Fibroblast of skin of back (primary cell): ENCODE measurements at regions not wholly inside any gene's neighbourhood (a gene's known extent, or its start where the extent isn't known, plus 50 kb on each side); places are given as distances from the start of the nearest gene placed in this dataset.

Source experiments
- DNase-seq: peaks from one replicate; pipeline ENCODE4 v3.0.0-alpha.2; 2013

DNA sequence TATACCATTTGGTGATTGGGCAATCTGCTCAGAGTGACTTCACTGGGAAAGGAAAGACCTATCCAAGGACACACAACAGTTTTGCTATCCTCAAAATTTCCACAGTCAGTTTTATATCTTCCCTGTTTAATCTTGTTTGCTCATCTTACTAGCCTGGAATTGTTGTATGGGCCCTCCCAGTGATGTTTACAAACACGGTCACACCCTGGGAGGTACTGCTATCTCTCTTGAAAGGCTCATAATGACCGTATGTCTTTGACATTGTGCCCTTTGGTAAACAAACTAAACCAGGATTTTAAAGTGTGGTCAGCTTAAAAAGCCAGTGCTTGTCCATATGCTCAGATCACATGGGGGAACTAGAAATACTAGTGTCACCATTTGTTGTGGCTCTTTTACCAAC, 277.0 kb downstream of the CDH2 start:
- DNase-seq, result no peak

DNA sequence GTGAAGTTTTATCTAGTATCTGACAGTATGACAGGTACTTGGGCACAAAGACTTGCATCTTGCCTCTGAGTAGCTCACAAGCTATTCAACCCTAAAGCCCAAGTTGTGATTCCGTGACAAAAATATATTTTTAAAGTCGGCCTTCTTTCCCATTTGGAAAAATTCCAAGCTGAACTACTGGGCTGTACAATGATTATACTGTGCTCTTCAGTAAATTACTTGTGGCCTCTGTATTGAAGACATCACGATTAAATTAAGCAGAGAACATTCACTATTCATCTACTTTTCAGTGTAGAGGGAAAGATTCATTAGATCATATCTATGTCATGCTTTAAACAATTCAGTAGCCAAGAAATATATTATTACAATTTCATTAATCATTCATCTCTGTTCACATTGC, 282.2 kb downstream of the CDH2 start:
- DNase-seq, result no peak

DNA sequence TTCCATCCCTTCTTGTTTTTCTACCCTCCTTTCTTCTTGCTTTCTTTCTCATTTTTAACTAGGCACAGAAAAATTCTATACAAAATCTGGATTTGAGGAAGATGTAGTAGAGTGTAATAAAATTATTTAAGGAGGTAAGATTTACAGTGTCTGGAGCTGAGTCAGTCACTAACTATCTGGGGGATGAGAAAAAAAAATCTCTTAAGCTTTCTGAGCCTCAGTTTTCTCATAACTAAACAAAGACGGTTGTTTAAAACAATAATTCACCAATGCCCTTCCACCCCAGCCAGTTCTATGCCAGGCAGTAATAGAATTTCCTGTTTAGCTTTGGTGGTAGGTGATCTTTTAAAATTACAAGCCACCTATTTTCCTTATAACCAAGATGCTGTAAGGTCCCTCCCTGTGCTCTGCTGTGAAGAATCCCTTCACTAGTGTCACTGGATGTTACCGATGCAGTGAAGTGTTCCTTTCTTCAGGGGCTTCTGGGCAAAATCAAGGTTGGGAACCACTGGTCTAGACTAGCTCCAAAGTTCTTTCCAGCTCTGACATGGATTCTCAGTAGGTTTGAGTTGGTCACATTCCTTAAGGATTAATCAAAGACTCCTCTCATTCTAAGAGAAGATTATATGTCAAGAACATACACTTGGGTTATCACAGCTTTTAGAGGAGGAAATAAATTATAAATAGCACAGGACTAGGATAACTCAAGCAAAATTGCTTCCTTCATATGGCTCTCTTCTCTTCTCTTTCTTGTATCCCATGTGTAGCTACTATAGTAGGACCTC, 289.0 kb downstream of the CDH2 start:
- peak; percentile 81 for DNase-seq

DNA sequence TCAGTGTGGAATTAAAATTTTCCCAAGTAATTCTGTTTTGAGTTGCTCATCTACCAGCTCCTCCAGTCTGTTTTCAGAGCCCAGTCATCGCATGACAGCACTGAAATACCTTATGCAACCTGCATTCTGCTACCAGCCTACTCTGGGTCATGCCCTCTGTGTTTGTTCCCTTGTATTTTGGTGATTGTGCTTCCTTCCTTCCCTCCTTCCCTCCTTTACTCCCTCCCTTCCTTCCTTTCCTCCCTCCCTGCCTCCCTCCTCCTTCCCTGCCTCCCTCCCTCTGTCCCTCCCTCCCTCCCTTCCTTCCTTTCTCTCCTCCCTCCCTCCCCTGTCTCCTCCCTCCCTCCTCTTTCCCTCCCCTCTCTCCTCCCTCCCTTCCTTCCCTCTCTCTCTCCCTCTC, 289.6 kb downstream of the CDH2 start:
- DNase-seq, result peak; percentile 49

DNA sequence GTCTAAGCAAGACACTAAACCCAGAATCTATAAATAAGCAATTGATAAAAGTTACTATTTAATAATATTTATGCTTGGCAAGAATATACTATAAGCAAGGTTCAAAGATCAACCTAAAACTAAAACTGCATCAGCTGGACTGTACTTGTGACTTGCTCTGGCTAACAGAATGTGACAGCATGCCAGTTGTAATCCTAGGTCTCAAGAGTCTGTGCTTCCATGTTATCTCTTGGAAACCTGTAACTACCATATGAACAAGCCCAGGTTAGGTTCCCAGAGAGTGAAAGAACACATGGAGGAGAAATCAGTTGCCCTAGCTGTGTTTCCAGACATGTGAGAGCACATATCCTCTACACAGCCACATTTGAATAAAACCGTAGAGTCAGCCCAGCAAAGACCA, 297.4 kb downstream of the CDH2 start:
- DNase-seq, result no peak

DNA sequence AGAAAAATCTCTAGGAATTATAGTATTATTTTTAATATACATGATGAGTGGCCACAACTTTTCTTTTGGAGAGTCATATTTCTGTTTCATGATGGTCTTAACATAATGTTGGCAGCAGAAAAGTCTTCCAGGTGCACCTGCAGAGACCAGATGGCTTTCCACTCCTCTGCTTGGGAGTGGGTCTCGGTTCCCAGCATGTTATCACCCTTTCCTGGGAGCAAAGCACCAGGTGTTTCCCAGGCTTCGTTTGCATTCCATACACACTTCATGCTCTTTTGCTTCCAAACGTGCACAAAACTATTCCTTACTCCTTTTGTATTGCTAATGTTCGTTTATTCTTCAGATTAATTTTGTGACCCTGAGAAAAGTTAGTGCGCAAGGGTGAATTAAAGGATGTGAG, 305.2 kb downstream of the CDH2 start:
- DNase-seq, result no peak

DNA sequence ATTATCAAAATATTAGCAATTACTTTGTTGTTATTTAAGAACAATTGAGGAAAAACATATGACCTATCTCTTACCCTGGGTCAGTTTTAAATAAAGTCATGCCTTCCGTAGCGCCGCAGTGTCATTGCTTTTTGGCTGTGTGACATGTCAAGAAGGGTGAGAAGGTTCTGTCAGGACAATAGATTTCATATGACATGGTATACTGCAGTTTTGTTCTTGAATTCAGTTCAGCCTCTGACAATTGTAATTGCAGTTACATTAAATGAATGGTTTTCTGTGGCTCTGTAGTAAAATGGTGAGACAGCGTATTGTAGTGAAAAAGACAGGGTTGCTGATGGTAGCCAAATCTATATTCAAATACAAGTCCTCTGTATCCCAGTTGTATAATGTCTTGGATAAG, 307.2 kb downstream of the CDH2 start:
- no peak for DNase-seq

DNA sequence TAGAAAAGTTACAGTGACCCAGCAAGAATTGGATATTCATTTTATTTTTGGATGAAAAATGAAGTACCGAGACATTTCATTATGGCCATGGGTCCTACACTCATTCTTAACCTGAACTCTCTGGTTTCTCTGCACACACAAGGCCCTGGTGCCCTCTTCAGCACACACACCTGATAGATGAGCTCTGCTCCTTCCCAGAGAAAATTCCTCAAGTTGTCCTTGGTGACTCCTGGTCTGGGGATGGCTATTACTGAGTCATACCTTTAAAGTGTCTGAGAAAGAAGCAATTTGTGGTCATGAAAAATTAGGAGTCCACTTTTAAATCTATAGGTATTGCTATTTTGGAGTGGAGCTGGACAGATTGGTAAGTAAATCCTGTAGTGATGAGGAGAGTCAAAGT, 311.5 kb downstream of the CDH2 start:
- DNase-seq, result no peak

DNA sequence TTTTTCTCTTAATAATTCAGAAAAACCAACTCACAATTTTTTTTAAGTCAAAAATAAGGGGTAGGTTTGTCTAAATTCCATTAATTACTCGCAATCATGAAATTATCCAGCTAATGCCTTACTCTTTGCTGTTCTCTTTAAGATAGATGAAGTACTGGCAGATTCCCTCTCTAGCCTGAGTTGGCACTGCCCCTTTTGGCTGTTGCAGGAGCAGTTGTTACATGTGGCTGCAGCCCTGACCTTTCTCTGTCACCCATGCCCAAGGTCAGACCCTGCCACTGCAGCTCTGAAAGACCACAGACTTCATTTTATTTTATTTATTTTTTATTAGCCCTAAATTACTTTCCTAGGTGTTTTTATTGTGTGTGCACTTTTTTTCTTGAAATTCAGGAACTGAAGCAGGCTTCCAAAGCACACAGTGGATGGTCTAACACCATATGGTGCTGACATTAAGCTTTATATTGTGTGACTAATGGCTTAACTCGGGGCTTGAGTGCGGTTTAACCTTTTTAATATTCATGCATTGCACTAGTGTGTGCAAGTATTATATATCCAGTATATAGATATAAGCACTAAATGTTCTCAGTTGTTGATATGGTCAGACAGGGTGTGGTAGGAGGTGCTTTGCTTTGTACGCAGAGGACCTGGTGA, 313.0 kb downstream of the CDH2 start:
- no peak for DNase-seq

DNA sequence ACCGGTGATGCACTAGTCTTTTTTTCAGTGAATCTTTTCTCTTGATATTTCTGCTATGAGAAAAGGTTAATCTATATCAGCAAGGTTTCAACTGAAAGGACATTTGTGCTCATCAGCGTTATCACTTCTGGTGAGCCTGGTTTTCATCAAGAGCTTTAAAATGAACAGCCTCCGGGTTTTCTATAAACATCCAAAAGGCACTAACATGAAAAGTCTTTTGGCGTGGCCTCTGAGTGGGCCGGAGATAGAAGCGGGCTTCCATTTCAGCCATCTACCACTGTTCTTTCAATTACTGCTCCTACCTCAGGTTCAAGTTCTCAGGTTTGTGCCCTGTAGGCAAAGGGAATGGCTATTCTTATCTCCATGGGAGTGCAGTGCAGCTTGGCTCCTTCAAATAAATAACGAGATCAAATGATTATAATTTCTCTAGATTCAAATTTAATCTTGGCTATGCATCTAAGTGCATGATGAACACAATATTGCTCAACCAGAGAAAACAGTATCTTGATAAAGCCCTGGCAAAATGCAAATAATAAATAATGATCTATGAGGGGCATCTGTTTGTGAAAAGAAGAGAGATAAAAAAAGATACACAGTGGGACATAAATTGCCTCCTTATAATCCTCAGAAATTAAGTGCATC, 314.8 kb downstream of the CDH2 start:
- no peak for DNase-seq

DNA sequence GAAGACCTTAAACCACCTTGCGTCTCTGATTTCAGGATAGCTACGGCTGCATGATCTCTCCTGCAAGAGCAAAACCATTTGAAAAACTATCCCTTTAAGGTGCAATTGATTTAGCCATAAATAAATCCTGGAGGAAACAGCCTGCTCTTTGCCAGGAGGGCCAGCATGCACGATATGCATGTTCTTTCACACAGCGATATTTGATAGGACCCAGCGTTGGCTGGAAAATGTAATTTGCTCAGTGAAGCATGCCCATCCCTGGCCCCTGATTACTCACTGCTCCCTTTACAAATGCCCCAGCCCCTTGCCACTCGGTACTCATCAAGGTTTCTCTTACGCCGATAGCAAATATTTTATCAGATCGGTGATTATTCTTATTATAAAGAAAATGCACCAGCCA, 315.4 kb downstream of the CDH2 start:
- no peak for DNase-seq

DNA sequence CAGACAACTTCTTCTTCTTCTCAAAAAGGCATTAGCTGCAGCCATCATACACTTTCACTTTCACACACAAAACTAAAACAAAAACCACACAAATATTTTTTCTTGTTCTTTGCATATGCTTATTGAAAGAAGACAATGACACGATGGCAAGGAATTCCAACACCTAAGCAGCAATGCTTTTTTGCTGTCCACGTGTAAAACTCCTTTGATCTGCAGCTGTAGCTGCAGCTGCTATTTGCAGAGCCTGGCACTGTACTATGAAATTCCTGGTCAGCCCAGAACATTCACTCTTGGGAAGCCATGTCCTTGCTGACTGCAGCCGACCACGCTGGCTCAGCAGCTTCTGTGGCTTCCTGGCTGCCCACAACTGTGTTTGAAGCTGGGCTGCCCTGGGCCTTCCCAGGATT, 316.2 kb downstream of the CDH2 start:
- peak; percentile 19 for DNase-seq

DNA sequence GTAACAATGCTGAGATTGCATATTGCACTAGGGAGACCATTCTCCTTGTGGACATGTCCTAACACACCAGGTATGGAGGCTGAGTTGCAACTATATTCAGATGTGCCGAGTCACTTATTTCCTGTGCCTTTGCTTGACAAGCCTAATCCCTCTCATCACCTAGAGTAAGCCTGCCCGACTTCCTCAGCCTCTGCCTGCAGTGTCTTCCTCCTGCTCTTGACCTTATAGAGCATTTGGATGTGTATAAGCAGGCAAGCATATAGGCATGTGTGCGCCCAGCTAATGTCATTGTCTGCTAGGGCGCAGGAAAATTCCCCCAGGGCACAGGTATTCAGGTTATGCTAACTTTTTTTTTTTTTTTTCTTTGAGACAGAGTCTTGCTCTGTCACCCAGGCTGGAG, 316.9 kb downstream of the CDH2 start:
- no peak for DNase-seq

DNA sequence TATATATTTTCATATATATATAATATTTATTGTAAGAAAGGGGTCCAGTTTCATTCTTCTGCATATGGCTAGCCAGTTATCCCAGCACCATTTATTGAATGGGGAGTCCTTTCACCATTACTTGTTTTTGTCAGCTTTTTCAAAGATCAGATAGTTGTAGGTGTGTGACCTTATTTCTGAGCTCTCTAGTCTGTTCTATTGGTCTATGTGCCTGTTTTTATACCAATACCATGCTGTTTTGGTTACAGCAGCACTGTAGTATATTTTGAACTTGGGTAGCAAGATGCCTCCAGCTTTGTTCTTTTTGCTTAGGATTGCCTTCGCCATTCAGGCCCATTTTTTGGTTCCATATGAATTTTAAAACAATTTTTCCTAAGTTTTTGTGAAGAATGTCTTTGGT, 320.1 kb downstream of the CDH2 start:
- DNase-seq, result no peak

DNA sequence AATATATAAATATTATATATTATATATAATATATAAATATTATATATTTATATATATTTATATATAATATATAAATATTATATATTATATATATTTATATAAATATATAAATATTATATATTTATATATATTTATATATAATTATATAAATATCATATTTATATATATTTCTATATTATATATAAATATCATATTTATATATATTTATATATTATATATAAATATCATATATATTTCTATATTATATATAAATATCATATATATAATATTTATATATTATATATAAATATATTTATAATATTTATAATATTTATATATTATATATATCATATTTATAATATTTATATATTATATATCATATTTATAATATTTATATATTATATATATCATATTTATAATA, 321.4 kb downstream of the CDH2 start:
- DNase-seq, result no peak

DNA sequence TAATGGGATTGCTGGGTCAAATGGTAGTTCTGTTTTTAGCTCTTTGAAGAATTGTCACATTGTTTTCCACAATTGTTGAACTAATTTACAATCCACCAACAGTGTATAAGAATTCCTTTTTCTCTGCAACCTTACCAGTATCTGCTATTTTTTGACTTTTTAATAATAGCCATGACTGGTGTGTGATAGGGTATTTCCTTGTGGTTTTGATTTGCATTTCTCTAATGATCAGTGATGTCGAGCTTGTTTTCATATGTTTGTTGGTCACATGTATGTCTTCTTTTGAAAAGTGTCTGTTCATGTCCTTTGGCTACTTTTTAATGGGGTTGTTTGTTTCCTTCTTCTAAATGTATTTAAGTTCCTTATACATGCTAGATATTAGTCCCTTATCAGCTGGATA, 322.3 kb downstream of the CDH2 start:
- DNase-seq, result no peak

DNA sequence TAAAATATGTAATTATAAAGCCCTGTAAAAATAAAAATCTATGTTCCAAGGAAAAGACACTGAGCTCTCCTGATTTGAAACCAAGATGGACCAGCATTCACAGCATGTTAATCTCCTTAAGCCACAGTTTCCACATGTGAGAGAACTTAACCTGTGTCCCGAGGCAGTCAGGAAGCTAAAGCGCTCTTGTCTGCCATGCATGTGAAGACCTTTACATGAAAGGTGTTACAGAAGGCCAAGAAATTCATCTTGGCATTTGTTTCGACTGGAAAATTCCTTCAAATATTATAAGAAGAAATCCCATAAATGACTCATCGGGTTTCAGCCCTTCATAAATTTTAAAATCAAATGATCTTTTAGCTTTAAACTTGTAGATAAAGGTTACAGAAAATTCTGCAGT, 328.6 kb downstream of the CDH2 start:
- DNase-seq, result no peak

DNA sequence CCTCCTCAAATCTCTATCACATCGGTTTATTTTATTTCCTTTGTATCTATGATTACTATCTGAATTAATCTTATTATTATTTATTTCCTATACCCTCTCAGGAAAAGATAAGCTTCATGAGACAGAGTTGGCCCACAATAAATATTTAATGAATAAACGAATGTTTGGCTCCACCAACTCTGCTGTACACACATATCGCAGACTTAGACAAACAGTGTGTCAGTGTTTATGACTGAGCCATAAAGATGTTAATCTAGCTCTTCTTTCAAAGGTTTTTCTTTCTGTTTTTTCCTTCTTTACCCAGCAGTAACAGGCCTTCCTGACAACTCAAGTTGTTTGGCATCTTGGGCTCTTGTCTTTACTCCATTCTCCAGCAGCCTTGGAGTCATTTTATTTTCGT, 329.5 kb downstream of the CDH2 start:
- DNase-seq, result no peak

DNA sequence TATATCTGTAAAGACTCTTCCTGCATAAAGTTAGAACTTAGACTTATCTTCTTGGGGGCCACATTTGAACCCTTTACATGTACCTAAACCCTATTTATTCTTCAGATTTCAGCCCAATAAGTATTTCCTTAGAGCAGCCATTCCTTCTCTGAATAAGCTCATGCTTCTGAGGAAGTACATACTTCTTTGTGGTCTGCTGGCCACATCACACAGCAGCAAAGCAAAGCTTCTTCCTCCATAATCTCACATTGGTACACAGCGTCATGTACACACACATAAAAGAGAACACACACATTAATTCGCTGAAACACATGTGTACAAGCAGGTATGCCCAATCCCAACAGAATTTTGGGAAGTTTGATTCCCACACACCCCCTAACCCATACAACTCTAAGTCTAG, 331.0 kb downstream of the CDH2 start:
- peak; percentile 31 for DNase-seq

DNA sequence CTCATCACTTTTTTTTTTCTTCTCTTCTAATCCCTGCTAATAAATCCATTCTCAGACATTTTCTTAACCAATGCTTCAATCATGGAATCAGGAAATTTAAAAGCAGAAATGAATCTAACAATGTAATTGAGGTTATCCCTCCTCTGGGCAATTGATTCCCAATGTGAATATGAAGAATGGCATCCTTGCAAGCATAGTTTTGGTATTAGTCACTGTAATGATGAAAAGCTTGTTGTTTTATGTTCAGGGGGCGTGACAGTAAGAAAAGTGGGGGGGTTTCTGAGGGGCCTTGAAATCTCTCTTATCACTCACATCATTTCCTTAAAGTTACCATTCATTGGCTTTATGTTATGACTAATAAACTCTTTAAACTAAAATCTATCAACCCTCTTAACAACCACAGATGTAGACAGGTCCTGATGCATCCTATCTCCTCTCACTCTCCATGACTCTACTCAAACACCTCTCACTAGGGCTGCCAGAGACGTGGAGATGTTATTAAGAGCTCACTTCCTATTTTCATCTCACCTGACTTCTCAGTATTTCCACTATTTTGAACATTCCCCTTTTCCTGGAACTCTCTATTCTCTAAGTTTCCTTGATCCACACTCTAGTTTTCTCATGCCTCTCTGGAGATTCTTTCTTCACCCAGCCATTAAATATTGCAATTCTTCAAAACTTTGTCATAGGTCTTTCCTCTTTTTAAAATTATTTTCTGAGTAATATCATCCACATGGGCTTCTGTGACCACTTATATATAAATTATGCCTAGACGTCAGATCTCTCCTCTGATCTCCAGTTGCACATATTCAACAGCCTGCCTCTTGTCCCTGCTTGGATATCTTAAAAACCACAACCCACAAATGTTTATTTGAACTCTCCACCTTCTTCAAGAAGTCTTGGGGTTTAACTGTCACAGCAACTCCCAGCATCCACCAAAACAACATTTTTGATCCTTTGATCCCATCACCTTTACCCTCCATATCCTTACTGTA, 332.9 kb downstream of the CDH2 start:
- DNase-seq, result peak; percentile 90

DNA sequence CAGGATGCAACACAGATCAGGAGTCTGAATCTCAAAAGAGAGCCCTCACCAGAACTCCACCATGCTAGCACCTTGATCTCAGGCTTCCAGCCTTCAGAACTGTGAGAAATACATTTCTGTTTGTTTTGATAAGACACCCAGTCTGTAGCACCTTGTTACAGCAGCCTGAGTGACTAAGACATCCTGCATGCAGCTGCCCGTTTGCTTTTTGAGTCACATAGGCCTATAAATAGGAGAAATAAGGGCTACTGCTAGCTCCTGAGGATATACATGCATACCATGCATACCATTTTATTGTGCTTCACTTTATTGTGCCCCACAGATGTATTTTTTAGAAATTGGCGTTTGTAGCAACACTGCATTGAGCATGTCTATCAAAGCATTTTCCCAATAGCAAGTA, 337.8 kb downstream of the CDH2 start:
- peak; percentile 96 for DNase-seq

DNA sequence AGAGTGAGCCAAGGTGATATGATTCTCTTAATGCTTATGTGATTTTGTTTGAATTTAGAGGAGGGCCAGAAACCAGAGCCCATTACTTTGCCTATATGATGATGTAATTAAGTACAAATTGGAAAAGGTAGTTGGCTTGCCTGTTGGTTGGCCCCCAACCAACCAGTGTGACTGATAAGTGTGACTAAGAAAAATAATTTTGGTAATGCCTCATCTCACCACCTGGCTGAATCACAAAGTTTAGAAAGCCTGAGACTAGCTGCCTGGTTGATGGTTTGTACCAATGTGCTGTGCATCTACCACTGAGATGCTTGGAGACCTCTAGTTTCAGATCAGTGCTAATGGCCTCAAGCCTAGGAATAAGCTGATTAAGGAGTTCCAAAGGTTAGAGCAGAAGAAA, 338.7 kb downstream of the CDH2 start:
- peak; percentile 16 for DNase-seq

DNA sequence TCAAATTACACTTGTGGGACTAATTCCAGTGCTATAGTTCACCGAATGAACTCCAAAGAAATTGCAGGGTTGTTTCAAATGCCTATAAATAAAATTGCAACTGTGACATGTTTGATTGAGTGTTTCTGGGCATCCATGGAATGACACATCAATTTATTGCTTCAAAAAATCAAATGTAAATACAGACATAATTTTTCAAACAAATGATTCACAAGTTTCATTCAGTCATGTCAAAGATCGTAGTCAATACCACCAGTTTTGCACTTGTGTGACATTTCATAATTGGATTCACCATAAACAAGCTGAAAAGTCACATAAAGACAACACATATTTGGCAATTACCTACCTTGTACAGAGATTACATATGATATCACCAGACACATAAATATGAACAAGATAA, 350.8 kb downstream of the CDH2 start:
- DNase-seq, result no peak
